Right atrium auricular region (tissue), 2 donors: ENCODE measurements at regions not wholly inside any gene's neighbourhood (a gene's known extent, or its start where the extent isn't known, plus 50 kb on each side); places are given as distances from the start of the nearest gene placed in this dataset.

Experiments
- DNase-seq: peaks from one replicate; pipeline ENCODE4 v3.0.0-alpha.2; 2019; ENCODE audit warnings: low spot score
- H3K27ac ChIP-seq, 2 donors: fragments of 200-600 bp; sonication (generic); 1 replicate in 1 of 2; 2 replicates in 1 of 2; pipeline ENCODE4 v1.5.1; 2016 to 2019
- H3K27me3 ChIP-seq, 2 donors: fragments of 200-600 bp; sonication (generic); one replicate each; pipeline versions ENCODE4 v1.5.1 to v1.6.0; 2017 to 2019
- H3K36me3 ChIP-seq: fragments of 200-600 bp; sonication (generic); one replicate; pipeline ENCODE4 v1.5.1; 2016
- H3K4me1 ChIP-seq, 2 donors: fragments of 200-600 bp; sonication (generic); one replicate each; pipeline versions ENCODE4 v1.5.1 to v1.6.0; 2017 to 2019
- H3K4me3 ChIP-seq, 2 donors: fragments of 200-600 bp; sonication (generic); 1 replicate in 1 of 2; 2 replicates in 1 of 2; pipeline ENCODE4 v1.5.1; 2017 to 2019; ENCODE audit warnings: mild to moderate bottlenecking in 1 of 2, moderate library complexity in 1 of 2
- H3K9me3 ChIP-seq, 2 donors: fragments of 200-600 bp; sonication (generic); one replicate each; pipeline ENCODE4 v1.5.1; 2019
- TF ChIP-seq, protein P1 (sequence below), 2 donors: fragments of 200-600 bp; sonication (generic); IDR thresholded peaks; one replicate each; pipeline ENCODE4 v1.5.1; 2019; ENCODE audit warnings: antibody characterized with exemption in 2 of 2

DNA sequence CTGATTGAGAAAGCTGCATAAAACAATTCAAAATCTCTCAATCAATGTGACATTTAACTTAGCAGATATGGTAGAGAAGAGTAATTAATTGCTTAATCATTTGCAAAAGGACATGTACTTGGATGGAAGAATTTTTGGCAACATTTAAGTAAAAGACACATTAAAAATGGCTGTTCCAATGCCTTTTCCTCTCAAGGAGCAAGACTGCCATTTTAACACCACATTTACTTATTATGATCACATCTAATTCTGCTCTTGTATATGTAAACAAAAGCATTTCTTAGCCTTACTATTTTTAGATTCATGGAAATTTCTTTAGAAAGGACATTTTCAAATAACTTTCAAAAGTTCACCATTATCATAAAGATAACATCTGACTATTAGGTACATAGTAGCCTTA lies 360.0 kb downstream of the HINT1 start:
- H3K27ac ChIP-seq, result no peak overlapping the region
- H3K36me3 ChIP-seq, result no peaks in the 10 kb centered on the region
- no peak for DNase-seq
- H3K27me3 ChIP-seq, result no peaks in the 10 kb centered on the region
- H3K9me3 ChIP-seq, result peaks cover 0 to 7% of the 10 kb centered on the region in 2 donors
- TF ChIP-seq, protein P1, sequence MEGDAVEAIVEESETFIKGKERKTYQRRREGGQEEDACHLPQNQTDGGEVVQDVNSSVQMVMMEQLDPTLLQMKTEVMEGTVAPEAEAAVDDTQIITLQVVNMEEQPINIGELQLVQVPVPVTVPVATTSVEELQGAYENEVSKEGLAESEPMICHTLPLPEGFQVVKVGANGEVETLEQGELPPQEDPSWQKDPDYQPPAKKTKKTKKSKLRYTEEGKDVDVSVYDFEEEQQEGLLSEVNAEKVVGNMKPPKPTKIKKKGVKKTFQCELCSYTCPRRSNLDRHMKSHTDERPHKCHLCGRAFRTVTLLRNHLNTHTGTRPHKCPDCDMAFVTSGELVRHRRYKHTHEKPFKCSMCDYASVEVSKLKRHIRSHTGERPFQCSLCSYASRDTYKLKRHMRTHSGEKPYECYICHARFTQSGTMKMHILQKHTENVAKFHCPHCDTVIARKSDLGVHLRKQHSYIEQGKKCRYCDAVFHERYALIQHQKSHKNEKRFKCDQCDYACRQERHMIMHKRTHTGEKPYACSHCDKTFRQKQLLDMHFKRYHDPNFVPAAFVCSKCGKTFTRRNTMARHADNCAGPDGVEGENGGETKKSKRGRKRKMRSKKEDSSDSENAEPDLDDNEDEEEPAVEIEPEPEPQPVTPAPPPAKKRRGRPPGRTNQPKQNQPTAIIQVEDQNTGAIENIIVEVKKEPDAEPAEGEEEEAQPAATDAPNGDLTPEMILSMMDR (IDR thresholded peaks at IDR 0.05), result no peak
- H3K4me1 ChIP-seq, result no peaks in the 10 kb centered on the region
- H3K4me3 ChIP-seq, result no peak overlapping the region

DNA sequence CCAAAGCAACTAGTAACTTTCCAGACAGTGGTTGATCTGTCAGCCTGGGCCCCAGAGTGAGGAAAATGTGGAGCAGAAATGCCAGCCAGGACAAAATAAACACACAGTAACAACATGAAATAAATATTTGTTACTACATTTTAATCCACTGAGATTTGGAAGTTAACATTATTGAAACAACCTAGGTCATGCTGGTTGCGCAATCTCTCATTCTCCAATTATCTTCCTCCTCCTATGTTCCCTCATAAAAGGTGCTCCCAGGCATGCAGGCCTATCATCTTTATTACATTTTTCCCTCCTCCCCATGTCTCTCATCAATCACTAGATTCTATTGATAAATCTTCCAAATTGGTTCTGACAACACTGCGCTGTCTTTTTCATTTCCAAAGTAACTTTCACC lies 363.1 kb downstream of the HINT1 start:
- Histone ChIP-seq H3K4me1 (no peaks in the 10 kb centered on the region), H3K27ac (no peak overlapping the region), H3K27me3 (no peaks in the 10 kb centered on the region), H3K4me3 (no peak overlapping the region), H3K9me3 (peaks cover 0 to 15% of the 10 kb centered on the region in 2 donors), H3K36me3 (no peaks in the 10 kb centered on the region)
- TF ChIP-seq, protein P1 (IDR thresholded peaks at IDR 0.05), result no peak
- no peak for DNase-seq

DNA sequence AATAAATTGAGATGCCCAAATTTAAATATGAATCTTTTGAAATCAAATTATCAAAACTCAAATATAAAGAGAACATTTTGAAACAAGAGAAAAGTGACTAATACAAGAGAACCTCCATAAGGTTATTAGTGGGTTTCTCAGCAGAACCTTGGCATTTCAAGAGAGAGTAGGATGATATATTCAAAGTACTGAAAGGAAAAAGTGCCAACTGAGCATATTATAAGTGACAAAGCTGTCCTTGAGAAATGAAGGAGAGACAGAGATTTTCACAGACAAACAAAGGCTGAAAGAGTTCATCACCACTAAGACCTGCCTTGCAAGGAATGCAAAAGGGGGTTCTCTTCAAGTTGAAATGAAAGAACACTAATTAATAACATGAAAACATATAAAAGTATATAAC lies 366.0 kb downstream of the HINT1 start:
- no peak for DNase-seq
- Histone ChIP-seq H3K9me3 (peaks cover 0 to 15% of the 10 kb centered on the region in 2 donors), H3K4me3 (no peak overlapping the region), H3K4me1 (no peaks in the 10 kb centered on the region), H3K27me3 (no peaks in the 10 kb centered on the region), H3K27ac (no peak overlapping the region), H3K36me3 (no peaks in the 10 kb centered on the region)
- TF ChIP-seq, protein P1 (IDR thresholded peaks at IDR 0.05), result no peak

DNA sequence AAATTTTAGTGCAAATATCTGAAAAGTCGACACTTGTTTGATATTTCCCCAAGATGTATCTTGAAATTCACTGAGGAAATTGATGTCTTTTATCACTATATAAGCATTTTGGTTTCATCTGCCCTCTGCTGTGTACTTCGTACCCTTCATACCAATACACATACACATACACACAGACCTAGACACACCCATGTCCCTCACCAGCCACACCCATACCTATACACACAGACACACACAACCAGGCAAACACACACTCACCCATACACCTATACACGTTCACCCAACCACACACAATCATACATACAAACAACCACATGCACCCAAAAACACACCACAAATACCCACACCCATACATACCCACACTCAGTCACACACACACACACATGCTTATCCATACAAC lies 367.8 kb downstream of the HINT1 start:
- no peak for DNase-seq
- Histone ChIP-seq H3K4me1 (no peaks in the 10 kb centered on the region), H3K4me3 (no peak overlapping the region), H3K27ac (no peak overlapping the region), H3K9me3 (peaks cover 0 to 15% of the 10 kb centered on the region in 2 donors), H3K36me3 (no peaks in the 10 kb centered on the region), H3K27me3 (no peaks in the 10 kb centered on the region)
- TF ChIP-seq, protein P1 (IDR thresholded peaks at IDR 0.05), result no peak

DNA sequence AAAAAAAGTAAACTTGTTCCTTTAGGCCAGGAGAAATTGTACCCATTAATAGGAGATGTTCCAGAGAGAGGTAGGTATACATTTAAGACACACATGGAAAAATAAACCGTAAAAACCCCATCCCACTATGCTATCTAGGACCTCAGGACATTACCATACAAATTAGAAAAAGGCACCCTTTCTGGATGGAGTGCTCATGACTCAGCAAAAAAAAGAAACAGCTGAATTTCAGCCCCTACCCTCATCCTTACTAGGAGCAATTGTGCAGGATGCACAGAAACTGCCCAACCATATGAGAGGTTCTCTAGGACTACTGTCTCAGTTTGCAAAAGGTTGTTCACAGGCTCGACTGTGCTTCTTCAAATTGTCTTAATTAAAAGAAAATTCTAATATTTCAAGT lies 368.2 kb downstream of the HINT1 start:
- Histone ChIP-seq H3K27me3 (no peaks in the 10 kb centered on the region), H3K4me3 (no peak overlapping the region), H3K36me3 (no peaks in the 10 kb centered on the region), H3K9me3 (peaks cover 0 to 15% of the 10 kb centered on the region in 2 donors), H3K27ac (no peak overlapping the region), H3K4me1 (no peaks in the 10 kb centered on the region)
- DNase-seq, result no peak
- TF ChIP-seq, protein P1 (IDR thresholded peaks at IDR 0.05), result no peak

DNA sequence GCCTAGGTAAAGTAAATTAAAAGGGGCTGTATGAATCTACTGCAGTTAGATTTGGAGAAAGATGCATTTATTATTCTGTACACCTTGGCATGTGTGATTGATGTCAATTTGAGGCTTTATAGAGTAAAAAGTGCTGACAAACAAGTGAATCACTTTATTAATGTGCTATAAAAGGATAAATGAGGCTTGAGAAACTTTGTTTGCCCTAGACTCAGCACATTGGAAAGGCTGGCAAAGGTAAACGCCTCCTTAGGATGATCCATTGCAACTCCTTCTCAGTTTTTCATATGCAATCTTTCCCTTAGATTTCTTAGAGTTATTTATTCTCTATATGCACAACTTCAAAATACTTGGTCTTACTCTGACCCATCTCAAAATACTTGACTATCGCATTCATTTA lies 369.0 kb downstream of the HINT1 start:
- TF ChIP-seq, protein P1 (IDR thresholded peaks at IDR 0.05), result no peak

More for the DNA sequence above, 369.0 kb downstream of the HINT1 start:
- H3K27ac ChIP-seq, result no peak overlapping the region
- DNase-seq, result no peak
- H3K9me3 ChIP-seq, result peaks cover 0 to 11% of the 10 kb centered on the region in 2 donors
- no peaks in the 10 kb centered on the region for H3K27me3 ChIP-seq
- H3K36me3 ChIP-seq, result no peaks in the 10 kb centered on the region
- no peaks in the 10 kb centered on the region for H3K4me1 ChIP-seq
- no peak overlapping the region for H3K4me3 ChIP-seq
